Right atrium auricular region (tissue), 2 donors: ENCODE measurements at regions not wholly inside any gene's neighbourhood (a gene's known extent, or its start where the extent isn't known, plus 50 kb on each side); places are given as distances from the start of the nearest gene placed in this dataset.

ENCODE experiments used
- DNase-seq: peaks from one replicate; pipeline ENCODE4 v3.0.0-alpha.2; 2019; ENCODE audit warnings: low spot score
- H3K27ac ChIP-seq, 2 donors: fragments of 200-600 bp; sonication (generic); 1 replicate in 1 of 2; 2 replicates in 1 of 2; pipeline ENCODE4 v1.5.1; 2016 to 2019
- H3K27me3 ChIP-seq, 2 donors: fragments of 200-600 bp; sonication (generic); one replicate each; pipeline versions ENCODE4 v1.5.1 to v1.6.0; 2017 to 2019
- H3K36me3 ChIP-seq: fragments of 200-600 bp; sonication (generic); one replicate; pipeline ENCODE4 v1.5.1; 2016
- H3K4me1 ChIP-seq, 2 donors: fragments of 200-600 bp; sonication (generic); one replicate each; pipeline versions ENCODE4 v1.5.1 to v1.6.0; 2017 to 2019
- H3K4me3 ChIP-seq, 2 donors: fragments of 200-600 bp; sonication (generic); 1 replicate in 1 of 2; 2 replicates in 1 of 2; pipeline ENCODE4 v1.5.1; 2017 to 2019; ENCODE audit warnings: mild to moderate bottlenecking in 1 of 2, moderate library complexity in 1 of 2
- H3K9me3 ChIP-seq, 2 donors: fragments of 200-600 bp; sonication (generic); one replicate each; pipeline ENCODE4 v1.5.1; 2019
- CTCF ChIP-seq, 2 donors: fragments of 200-600 bp; sonication (generic); IDR thresholded peaks; one replicate each; pipeline ENCODE4 v1.5.1; 2019; ENCODE audit warnings: antibody characterized with exemption in 2 of 2

GRCh38 chr15:46120713-46121112 lies 485.9 kb downstream of the SQOR start:
- DNase-seq, result no peak
- H3K27ac ChIP-seq, result no peak overlapping the region
- H3K4me3 ChIP-seq, result no peak overlapping the region
- H3K36me3 ChIP-seq, result no peaks in the 10 kb centered on the region
- H3K9me3 ChIP-seq, result peaks cover 0 to 26% of the 10 kb centered on the region in 2 donors
- H3K27me3 ChIP-seq, result no peaks in the 10 kb centered on the region
- no peaks in the 10 kb centered on the region for H3K4me1 ChIP-seq
- no peak for TF ChIP-seq CTCF (IDR thresholded peaks at IDR 0.05)

- Histone ChIP-seq H3K36me3 (no peaks in the 10 kb centered on the region), H3K4me1 (no peaks in the 10 kb centered on the region), H3K4me3 (no peak overlapping the region), H3K9me3 (peaks cover 0 to 26% of the 10 kb centered on the region in 2 donors), H3K27me3 (no peaks in the 10 kb centered on the region), H3K27ac (no peak overlapping the region)
- no peak for DNase-seq
- TF ChIP-seq CTCF (IDR thresholded peaks at IDR 0.05), result no peak
These were observed 486.6 kb downstream of the SQOR start for GRCh38 chr15:46121441-46121840.

GRCh38 chr15:46126581-46126980 lies 491.8 kb downstream of the SQOR start:
- H3K36me3 ChIP-seq, result no peaks in the 10 kb centered on the region
- no peak overlapping the region for H3K4me3 ChIP-seq
- H3K27ac ChIP-seq, result no peak overlapping the region
- H3K4me1 ChIP-seq, result no peaks in the 10 kb centered on the region
- no peaks in the 10 kb centered on the region for H3K27me3 ChIP-seq
- no peak for DNase-seq
- TF ChIP-seq CTCF (IDR thresholded peaks at IDR 0.05), result no peak
- H3K9me3 ChIP-seq, result peaks cover 0 to 35% of the 10 kb centered on the region in 2 donors

GRCh38 chr15:46127361-46127874 lies 492.6 kb downstream of the SQOR start:
- no peak for DNase-seq
- peaks cover 0 to 28% of the 10 kb centered on the region in 2 donors for H3K9me3 ChIP-seq

GRCh38 chr15:46129145-46129544 lies 494.3 kb downstream of the SQOR start:
- peaks cover 0 to 16% of the 10 kb centered on the region in 2 donors for H3K9me3 ChIP-seq
- H3K4me3 ChIP-seq, result no peak overlapping the region
- TF ChIP-seq CTCF (IDR thresholded peaks at IDR 0.05), result no peak
- no peaks in the 10 kb centered on the region for H3K36me3 ChIP-seq
- no peaks in the 10 kb centered on the region for H3K4me1 ChIP-seq
- DNase-seq, result no peak
- no peaks in the 10 kb centered on the region for H3K27me3 ChIP-seq
- no peak overlapping the region for H3K27ac ChIP-seq

More at GRCh38 chr15:46127361-46127874, 492.6 kb downstream of the SQOR start:
- Histone ChIP-seq H3K27ac (no peak overlapping the region), H3K4me3 (no peak overlapping the region), H3K36me3 (no peaks in the 10 kb centered on the region), H3K4me1 (no peaks in the 10 kb centered on the region), H3K27me3 (no peaks in the 10 kb centered on the region)
- no peak for TF ChIP-seq CTCF (IDR thresholded peaks at IDR 0.05)

- Histone ChIP-seq H3K4me3 (no peak overlapping the region), H3K36me3 (no peaks in the 10 kb centered on the region), H3K9me3 (peaks cover 0 to 37% of the 10 kb centered on the region in 2 donors), H3K27me3 (no peaks in the 10 kb centered on the region), H3K4me1 (no peaks in the 10 kb centered on the region), H3K27ac (no peak overlapping the region)
- DNase-seq, result no peak
- TF ChIP-seq CTCF (IDR thresholded peaks at IDR 0.05), result no peak
These were observed 497.0 kb downstream of the SQOR start for GRCh38 chr15:46131876-46132275.
